ENCODE measurements at regions not wholly inside any gene's neighbourhood (a gene's known extent, or its start where the extent isn't known, plus 50 kb on each side); places are given as distances from the start of the nearest gene placed in this dataset.

DNA sequence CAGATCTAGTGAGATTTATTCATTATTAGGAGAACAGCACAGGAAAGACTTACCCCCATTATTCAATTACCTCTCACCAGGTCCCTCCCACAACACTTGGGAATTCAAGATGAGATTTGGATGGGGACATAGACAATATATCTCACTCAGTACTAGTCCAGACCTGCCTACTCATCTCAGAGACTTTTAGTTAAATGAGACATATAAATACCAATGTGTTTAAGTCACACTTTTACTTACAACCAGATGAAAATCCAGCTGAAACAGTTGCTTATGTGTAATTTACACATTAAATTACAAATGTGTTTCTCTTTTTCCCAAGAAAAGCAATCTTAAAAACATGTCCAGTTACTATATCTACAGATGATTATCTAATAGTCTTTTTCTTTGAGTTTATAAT lies 1145.6 kb downstream of the KCNT2 start:
- Histone ChIP-seq H3K27me3 (ENCODE audit: control insufficient read depth, insufficient read depth, low read length) (no peaks in the 10 kb centered on the region), H3K4me3 (ENCODE audit: low read length) (no peak overlapping the region), H3K36me3 (ENCODE audit: control insufficient read depth, insufficient read depth, low read length) (no peaks in the 10 kb centered on the region), H3K4me1 (ENCODE audit: control insufficient read depth, insufficient read depth, low read length) (no peaks in the 10 kb centered on the region), H3K9me3 (ENCODE audit: control insufficient read depth, low read length) (no peaks in the 10 kb centered on the region), H3K9ac (ENCODE audit: low read length) (no peak overlapping the region)

DNA sequence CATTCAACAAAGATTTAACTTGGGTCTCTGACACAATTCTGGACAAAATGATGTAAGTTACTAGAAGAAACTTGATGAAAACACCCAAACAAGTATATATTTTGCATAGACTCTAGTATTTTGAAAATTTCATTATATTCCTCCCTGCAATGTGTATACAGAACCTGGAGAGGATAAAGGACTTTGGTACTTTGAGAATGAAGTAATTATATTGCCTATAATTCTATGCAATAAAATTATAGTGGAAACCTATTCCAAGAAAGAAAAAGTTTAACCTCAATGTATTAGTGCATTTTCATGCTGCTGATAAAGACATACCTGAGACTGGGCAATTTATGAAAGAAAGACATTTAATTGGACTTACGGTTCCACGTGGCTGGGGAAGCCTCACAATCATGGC lies 1146.1 kb downstream of the KCNT2 start:
- Histone ChIP-seq H3K4me3 (ENCODE audit: low read length) (no peak overlapping the region), H3K9me3 (ENCODE audit: control insufficient read depth, low read length) (no peaks in the 10 kb centered on the region), H3K36me3 (ENCODE audit: control insufficient read depth, insufficient read depth, low read length) (no peaks in the 10 kb centered on the region), H3K27me3 (ENCODE audit: control insufficient read depth, insufficient read depth, low read length) (no peaks in the 10 kb centered on the region), H3K9ac (ENCODE audit: low read length) (no peak overlapping the region), H3K4me1 (ENCODE audit: control insufficient read depth, insufficient read depth, low read length) (no peaks in the 10 kb centered on the region)

DNA sequence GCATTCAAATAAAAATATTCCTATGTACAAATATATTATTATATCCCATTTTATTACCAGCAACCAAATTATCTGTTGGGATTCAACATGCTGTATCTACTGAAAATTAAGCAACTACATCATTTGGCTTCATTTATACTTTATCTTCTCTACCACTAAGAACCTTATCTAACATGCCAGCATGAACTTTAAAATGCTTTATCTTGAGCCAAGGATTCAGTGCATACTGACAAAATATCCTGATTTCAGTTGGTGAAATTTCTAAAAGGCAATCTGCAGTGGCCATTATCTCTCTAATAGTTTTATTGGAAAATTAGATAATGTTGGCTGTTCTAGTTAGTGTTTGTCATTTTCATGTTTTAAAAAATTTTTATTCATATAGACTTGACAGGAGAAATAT lies 1149.9 kb downstream of the KCNT2 start:
- Histone ChIP-seq H3K4me3 (ENCODE audit: low read length) (no peak overlapping the region), H3K9ac (ENCODE audit: low read length) (no peak overlapping the region), H3K27me3 (ENCODE audit: control insufficient read depth, insufficient read depth, low read length) (no peaks in the 10 kb centered on the region)

DNA sequence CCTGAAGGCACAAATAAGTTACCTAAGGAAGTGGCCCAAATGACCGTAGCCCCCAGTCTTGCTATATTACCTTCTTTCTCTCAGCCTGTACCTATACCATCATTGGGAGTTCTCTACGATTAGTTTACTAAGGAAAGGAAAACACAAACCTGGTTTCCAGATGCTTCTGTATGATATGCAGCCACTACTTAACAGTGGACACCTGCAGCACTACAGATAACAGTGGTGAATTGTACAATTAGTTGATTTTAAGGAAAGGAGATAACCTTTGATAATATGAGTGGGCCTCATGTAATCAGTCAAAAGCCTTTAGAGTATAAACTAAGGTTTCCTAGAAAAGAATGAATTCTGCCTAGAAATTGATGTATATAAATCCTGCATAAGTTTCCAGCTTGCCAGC lies 1157.4 kb downstream of the KCNT2 start:
- H3K36me3 ChIP-seq (ENCODE audit: control insufficient read depth, insufficient read depth, low read length): no peaks in the 10 kb centered on the region
- H3K4me1 ChIP-seq (ENCODE audit: control insufficient read depth, insufficient read depth, low read length): no peaks in the 10 kb centered on the region
- no peaks in the 10 kb centered on the region for H3K27me3 ChIP-seq (ENCODE audit: control insufficient read depth, insufficient read depth, low read length)
- no peaks in the 10 kb centered on the region for H3K9me3 ChIP-seq (ENCODE audit: control insufficient read depth, low read length)
- H3K9ac ChIP-seq (ENCODE audit: low read length): no peak overlapping the region
- H3K4me3 ChIP-seq (ENCODE audit: low read length): no peak overlapping the region

More for the DNA sequence above, 1149.9 kb downstream of the KCNT2 start:
- Histone ChIP-seq H3K4me1 (ENCODE audit: control insufficient read depth, insufficient read depth, low read length) (no peaks in the 10 kb centered on the region), H3K36me3 (ENCODE audit: control insufficient read depth, insufficient read depth, low read length) (no peaks in the 10 kb centered on the region), H3K9me3 (ENCODE audit: control insufficient read depth, low read length) (no peaks in the 10 kb centered on the region)

DNA sequence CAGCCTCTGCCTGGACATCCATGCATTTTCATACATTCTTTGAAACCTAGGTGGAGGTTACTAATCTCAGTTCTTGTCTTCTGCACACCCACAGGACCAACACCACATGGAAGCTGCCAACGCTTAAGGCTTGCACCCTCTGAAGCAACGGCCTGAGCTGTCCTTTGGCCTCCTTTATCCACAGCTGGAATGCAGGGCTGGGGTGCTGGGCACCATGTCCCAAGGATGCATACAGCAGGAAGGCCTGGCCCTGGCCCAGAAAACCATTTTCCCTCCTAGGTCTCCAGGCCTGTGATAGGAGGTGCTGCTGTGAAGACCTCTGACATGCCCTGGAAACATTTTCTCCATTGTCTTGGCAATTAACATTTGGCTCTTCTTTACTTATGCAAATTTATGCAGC lies 1168.6 kb downstream of the KCNT2 start:
- Histone ChIP-seq H3K36me3 (ENCODE audit: control insufficient read depth, insufficient read depth, low read length) (no peaks in the 10 kb centered on the region), H3K9ac (ENCODE audit: low read length) (no peak overlapping the region), H3K4me3 (ENCODE audit: low read length) (no peak overlapping the region), H3K4me1 (ENCODE audit: control insufficient read depth, insufficient read depth, low read length) (no peaks in the 10 kb centered on the region), H3K27me3 (ENCODE audit: control insufficient read depth, insufficient read depth, low read length) (no peaks in the 10 kb centered on the region), H3K9me3 (ENCODE audit: control insufficient read depth, low read length) (no peaks in the 10 kb centered on the region)

DNA sequence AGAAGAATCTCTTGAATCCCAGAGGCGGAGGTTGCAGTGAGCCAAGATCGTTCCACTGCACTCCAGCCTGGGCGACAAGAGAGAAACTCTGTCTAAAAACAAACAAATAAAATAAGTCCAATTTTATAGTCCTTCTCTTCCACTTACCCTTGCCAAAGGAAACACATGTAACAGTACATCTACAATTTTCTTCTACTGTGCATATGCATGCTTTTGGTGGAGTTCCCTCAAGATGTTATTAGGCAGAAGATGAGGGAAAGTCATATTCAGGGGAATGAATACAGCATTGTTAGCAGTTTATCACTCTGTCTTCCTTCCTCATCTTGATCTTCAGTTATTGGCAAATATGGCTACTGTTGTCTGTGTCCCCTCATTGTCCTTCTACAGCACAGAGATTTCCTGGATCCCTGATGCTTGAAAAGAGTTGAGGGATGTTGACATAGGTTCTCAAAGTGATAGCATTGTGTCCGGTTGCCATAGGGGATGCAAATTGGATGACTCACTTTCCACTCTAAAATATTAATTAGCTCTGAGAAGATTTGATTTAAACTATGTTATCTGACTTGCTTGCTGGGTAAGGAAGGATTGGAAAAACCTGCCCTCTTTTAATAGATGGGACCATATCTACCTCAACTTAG lies 1173.6 kb downstream of the KCNT2 start:
- H3K9me3 ChIP-seq (ENCODE audit: control insufficient read depth, low read length): no peaks in the 10 kb centered on the region
- no peaks in the 10 kb centered on the region for H3K4me1 ChIP-seq (ENCODE audit: control insufficient read depth, insufficient read depth, low read length)
- no peak overlapping the region for H3K4me3 ChIP-seq (ENCODE audit: low read length)
- H3K9ac ChIP-seq (ENCODE audit: low read length): no peak overlapping the region
- no peaks in the 10 kb centered on the region for H3K27me3 ChIP-seq (ENCODE audit: control insufficient read depth, insufficient read depth, low read length)
- no peaks in the 10 kb centered on the region for H3K36me3 ChIP-seq (ENCODE audit: control insufficient read depth, insufficient read depth, low read length)

DNA sequence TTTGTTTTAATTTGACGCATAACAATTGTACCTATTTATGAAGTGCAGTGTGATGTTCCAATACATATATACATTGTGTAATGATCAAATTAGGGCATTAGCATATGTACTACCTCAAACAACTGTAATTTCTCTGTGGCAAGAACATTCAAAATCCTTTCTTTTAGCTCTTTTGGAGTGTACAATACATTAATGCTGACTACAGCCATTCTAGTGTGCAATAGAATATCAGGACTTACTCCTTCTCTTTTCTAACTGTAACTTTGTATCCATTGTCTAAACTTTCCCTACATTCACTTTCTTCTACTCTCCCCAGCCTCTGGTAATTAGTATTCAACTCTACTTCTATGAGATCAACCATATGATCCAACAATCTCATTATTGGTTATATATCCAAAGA lies 1177.4 kb downstream of the KCNT2 start:
- H3K27me3 ChIP-seq (ENCODE audit: control insufficient read depth, insufficient read depth, low read length): no peaks in the 10 kb centered on the region
- H3K4me3 ChIP-seq (ENCODE audit: low read length): no peak overlapping the region
- no peak overlapping the region for H3K9ac ChIP-seq (ENCODE audit: low read length)
- H3K9me3 ChIP-seq (ENCODE audit: control insufficient read depth, low read length): no peaks in the 10 kb centered on the region
- H3K4me1 ChIP-seq (ENCODE audit: control insufficient read depth, insufficient read depth, low read length): no peaks in the 10 kb centered on the region
- H3K36me3 ChIP-seq (ENCODE audit: control insufficient read depth, insufficient read depth, low read length): no peaks in the 10 kb centered on the region

DNA sequence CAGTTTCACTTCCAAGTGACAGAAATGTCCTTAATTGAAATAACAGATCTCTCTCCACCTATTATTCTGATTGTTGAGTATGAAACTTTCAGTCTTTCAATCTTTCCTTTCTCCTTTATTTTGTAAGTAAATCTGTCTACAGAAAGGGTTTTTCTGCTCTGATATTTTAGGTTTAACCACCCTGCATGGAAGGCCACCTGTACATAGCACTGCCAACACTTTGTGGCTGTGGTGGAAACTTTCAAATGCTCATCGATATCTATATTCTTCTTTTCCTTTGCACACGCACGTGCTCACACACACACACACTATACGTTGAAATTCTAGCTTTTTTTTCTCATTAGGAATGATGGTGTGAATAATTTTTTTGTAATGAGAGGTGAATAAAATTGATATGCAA lies 1179.3 kb downstream of the KCNT2 start:
- H3K36me3 ChIP-seq (ENCODE audit: control insufficient read depth, insufficient read depth, low read length): no peaks in the 10 kb centered on the region
- no peak overlapping the region for H3K4me3 ChIP-seq (ENCODE audit: low read length)
- H3K9ac ChIP-seq (ENCODE audit: low read length): no peak overlapping the region
- H3K9me3 ChIP-seq (ENCODE audit: control insufficient read depth, low read length): no peaks in the 10 kb centered on the region
- no peaks in the 10 kb centered on the region for H3K4me1 ChIP-seq (ENCODE audit: control insufficient read depth, insufficient read depth, low read length)
- H3K27me3 ChIP-seq (ENCODE audit: control insufficient read depth, insufficient read depth, low read length): no peaks in the 10 kb centered on the region

DNA sequence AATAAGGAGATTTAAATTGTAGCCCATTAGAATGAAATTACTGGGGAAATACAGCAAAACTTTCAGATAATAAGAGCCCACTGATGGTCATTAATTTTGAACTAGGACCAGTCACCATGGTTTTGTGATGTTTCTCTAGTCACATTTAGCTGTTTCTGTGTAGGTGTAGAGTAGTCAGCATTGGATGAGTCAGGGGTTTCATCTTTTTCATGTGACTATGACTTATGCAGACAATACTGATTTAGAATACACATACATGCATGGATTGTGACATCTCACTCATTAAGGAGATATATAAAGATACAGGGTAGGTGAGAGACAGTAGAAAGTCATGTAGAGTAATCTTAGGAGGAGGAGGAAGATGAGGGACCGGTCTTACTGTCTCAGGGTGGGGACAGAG lies 1192.7 kb downstream of the KCNT2 start:
- Histone ChIP-seq H3K9me3 (ENCODE audit: control insufficient read depth, low read length) (no peaks in the 10 kb centered on the region), H3K4me1 (ENCODE audit: control insufficient read depth, insufficient read depth, low read length) (no peaks in the 10 kb centered on the region), H3K4me3 (ENCODE audit: low read length) (no peak overlapping the region), H3K9ac (ENCODE audit: low read length) (no peak overlapping the region), H3K36me3 (ENCODE audit: control insufficient read depth, insufficient read depth, low read length) (no peaks in the 10 kb centered on the region), H3K27me3 (ENCODE audit: control insufficient read depth, insufficient read depth, low read length) (no peaks in the 10 kb centered on the region)

DNA sequence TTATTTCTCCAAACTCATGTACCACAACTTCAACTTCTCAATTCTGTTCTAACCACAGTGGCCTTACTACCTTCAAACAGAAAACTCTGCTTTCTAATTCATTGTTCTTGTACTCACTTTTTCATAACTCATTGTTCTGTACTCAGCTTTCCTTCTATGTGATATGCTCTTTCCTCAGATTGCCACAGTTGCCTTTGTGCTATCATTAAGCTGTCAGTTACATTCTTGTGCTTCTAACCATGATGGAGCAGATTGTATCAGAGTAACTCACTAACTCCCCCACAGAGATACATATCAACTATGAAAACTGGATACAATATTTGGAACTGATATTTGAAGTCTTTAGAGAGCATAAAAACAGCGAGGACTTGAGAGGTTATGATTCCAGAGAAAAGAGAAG lies 1213.7 kb downstream of the KCNT2 start:
- Histone ChIP-seq H3K36me3 (ENCODE audit: control insufficient read depth, insufficient read depth, low read length) (no peaks in the 10 kb centered on the region), H3K4me3 (ENCODE audit: low read length) (no peak overlapping the region), H3K27me3 (ENCODE audit: control insufficient read depth, insufficient read depth, low read length) (no peaks in the 10 kb centered on the region), H3K9ac (ENCODE audit: low read length) (no peak overlapping the region), H3K9me3 (ENCODE audit: control insufficient read depth, low read length) (no peaks in the 10 kb centered on the region), H3K4me1 (ENCODE audit: control insufficient read depth, insufficient read depth, low read length) (no peaks in the 10 kb centered on the region)

DNA sequence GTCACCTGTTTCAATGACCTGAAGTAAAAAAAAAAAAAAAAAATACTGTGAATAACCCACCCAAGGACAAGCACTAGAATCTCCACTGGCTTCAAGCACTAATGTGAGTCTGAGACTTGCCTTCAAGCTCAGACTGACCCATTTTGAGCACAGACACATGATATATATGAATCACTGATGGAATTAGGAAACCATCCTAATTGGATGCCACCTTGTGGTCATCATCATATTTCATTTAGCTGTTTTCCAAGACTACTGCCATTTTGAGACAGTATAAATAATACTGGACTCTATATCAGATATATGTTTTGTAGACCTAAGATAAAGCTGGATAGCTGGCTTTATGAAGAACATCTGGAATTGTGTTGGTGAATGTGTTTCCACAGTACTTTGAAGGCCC lies 1232.0 kb downstream of the KCNT2 start:
- Histone ChIP-seq H3K36me3 (ENCODE audit: control insufficient read depth, insufficient read depth, low read length) (no peaks in the 10 kb centered on the region), H3K9ac (ENCODE audit: low read length) (no peak overlapping the region), H3K27me3 (ENCODE audit: control insufficient read depth, insufficient read depth, low read length) (no peaks in the 10 kb centered on the region), H3K4me1 (ENCODE audit: control insufficient read depth, insufficient read depth, low read length) (no peaks in the 10 kb centered on the region), H3K9me3 (ENCODE audit: control insufficient read depth, low read length) (no peaks in the 10 kb centered on the region), H3K4me3 (ENCODE audit: low read length) (no peak overlapping the region)

DNA sequence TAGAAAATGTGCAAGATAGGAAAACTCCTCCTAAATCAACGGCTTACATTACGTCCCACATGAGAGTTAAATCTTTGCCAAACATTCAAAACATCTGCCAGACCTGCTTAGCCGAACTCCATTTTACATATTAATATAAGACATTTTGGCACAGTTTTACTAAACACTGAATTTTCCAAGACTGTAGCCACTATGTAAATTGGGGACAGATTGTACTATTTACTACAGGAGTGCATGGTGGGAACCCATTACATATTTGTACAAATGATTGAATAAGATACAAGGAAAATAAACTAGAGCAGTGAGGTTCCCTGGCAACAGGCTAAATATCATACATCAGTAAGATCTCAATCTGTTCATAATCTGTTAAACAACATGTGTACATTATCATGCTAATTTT lies 1234.4 kb downstream of the KCNT2 start:
- H3K36me3 ChIP-seq (ENCODE audit: control insufficient read depth, insufficient read depth, low read length): no peaks in the 10 kb centered on the region
- H3K4me1 ChIP-seq (ENCODE audit: control insufficient read depth, insufficient read depth, low read length): no peaks in the 10 kb centered on the region

DNA sequence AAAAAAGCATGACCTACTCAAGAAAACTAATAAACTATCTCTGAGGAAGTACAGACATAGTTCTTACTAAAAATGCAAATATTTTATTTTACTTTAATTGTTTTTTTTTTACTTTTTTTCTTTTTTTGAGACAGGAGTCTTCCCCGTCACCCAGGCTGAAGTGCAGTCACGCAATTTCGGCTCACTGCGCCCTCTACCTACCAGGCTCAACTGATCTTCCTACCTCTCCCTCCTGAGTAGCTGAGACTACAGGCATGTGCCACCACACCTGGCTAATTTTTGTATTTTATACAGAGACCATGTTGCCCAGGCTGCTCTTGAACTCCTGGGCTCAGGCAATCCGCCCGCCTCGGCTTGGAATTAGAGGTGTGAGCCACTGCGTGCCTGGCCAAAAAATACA lies 1263.1 kb downstream of the KCNT2 start:
- no peak overlapping the region for H3K9ac ChIP-seq (ENCODE audit: low read length)
- no peaks in the 10 kb centered on the region for H3K9me3 ChIP-seq (ENCODE audit: control insufficient read depth, low read length)
- H3K4me1 ChIP-seq (ENCODE audit: control insufficient read depth, insufficient read depth, low read length): no peaks in the 10 kb centered on the region
- H3K27me3 ChIP-seq (ENCODE audit: control insufficient read depth, insufficient read depth, low read length): no peaks in the 10 kb centered on the region
- no peaks in the 10 kb centered on the region for H3K36me3 ChIP-seq (ENCODE audit: control insufficient read depth, insufficient read depth, low read length)
- H3K4me3 ChIP-seq (ENCODE audit: low read length): no peak overlapping the region

More for the DNA sequence above, 1234.4 kb downstream of the KCNT2 start:
- no peak overlapping the region for H3K4me3 ChIP-seq (ENCODE audit: low read length)
- no peaks in the 10 kb centered on the region for H3K27me3 ChIP-seq (ENCODE audit: control insufficient read depth, insufficient read depth, low read length)
- no peaks in the 10 kb centered on the region for H3K9me3 ChIP-seq (ENCODE audit: control insufficient read depth, low read length)
- H3K9ac ChIP-seq (ENCODE audit: low read length): no peak overlapping the region
